ENCODE measurements at regions not wholly inside any gene's neighbourhood (a gene's known extent, or its start where the extent isn't known, plus 50 kb on each side); places are given as distances from the start of the nearest gene placed in this dataset.

DNA sequence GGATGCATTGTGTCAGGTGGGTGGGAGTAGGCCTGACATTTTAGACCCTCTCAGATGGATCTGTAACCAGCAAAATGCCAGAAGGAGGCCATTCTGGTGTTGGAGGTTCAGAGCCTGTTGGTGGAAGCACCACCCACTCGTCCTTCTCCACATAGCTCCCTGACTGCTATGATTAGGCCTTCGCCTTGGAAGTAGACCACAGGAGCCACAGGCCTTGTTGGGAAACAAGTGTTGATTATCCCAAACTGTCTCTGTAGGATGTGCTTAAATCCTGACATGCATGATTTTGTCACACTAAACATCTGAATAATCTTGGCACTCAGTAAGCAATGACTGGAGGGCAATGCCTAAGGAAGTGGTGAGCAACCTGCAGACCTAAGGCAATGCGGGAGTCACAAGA lies 117.2 kb upstream of the LY86 start:
- H3K79me2 ChIP-seq (ENCODE audit: insufficient read depth) = no peaks in the 10 kb centered on the region
- no peak overlapping the region for H3K9ac ChIP-seq
- H3K36me3 ChIP-seq (ENCODE audit: low read depth) = no peaks in the 10 kb centered on the region
- no peak overlapping the region for H3K27ac ChIP-seq
- TF ChIP-seq EZH2 (IDR thresholded peaks at IDR 0.05; ENCODE audit: insufficient read depth, poor library complexity, severe bottlenecking) = no peak
- no peak for TF ChIP-seq EZH2phosphoT487 (IDR thresholded peaks at IDR 0.05; ENCODE audit: insufficient read depth, low read depth)
- H3K4me3 ChIP-seq = no peak overlapping the region
- H3K4me2 ChIP-seq (ENCODE audit: unreplicated experiment) = no peak overlapping the region
- H4K20me1 ChIP-seq (ENCODE audit: insufficient read depth) = no peaks in the 10 kb centered on the region
- no peaks in the 10 kb centered on the region for H3K9me2 ChIP-seq (ENCODE audit: insufficient read depth)
- H2AFZ ChIP-seq = no peak overlapping the region
- in situ Hi-C loops (cut with MboI) = no loop called here
- no peaks in the 10 kb centered on the region for H3F3A ChIP-seq (ENCODE audit: insufficient read depth)
- H3K9me3 ChIP-seq (ENCODE audit: low read depth) = no peaks in the 10 kb centered on the region
- WGBS, 2 experiments (ENCODE audit: low coverage in 1 of 2, low lambda C conversion rate in 2 of 2, missing lambda C conversion rate in 2 of 2) = 50 to 55% methylated on average over 3 of the region's 3 CpGs
- no peaks in the 10 kb centered on the region for H3K4me1 ChIP-seq (ENCODE audit: insufficient read depth)
- no peaks in the 10 kb centered on the region for H3K27me3 ChIP-seq (replicated peaks; ENCODE audit: insufficient read depth)
- DNase-seq = no peak

DNA sequence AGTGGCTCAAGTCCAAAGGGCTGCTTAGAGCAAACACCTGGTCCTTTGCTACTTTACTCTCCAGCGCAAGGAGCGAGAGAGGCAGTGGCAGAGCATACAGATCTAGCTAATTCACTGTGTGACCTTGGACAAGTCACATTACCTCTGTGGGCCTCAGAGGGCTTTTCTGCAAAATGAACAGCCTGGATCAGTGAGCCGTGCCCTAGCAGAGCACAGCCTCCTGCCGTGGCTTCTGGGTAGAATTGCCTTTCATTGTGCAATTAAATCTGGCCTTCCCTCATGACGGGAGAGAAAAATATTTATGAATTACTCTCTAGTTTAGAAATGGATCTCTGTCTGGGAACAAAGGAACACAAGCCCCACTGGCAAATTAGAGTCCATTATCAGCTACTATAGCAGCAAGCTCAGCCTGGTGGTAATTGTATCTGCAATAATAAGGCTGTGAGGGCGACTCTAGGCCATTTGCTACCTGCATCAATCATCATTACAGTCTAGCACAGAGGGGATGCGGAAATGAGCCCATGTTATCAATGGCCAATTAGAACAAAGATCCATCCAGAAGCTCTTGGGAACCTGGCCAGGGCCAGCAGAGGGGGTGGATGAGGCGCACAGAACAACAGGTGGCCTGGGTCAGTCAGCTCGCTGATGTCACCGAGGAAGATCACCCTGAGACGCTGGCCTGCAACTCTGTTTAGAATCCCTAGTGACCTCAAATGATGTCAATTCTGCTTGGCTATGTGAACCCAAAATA lies 114.2 kb upstream of the LY86 start:
- TF ChIP-seq EZH2phosphoT487 (IDR thresholded peaks at IDR 0.05; ENCODE audit: insufficient read depth, low read depth) (no peak), EZH2 (IDR thresholded peaks at IDR 0.05; ENCODE audit: insufficient read depth, poor library complexity, severe bottlenecking) (no peak)
- Histone ChIP-seq H2AFZ (no peak overlapping the region), H4K20me1 (ENCODE audit: insufficient read depth) (no peaks in the 10 kb centered on the region), H3F3A (ENCODE audit: insufficient read depth) (no peaks in the 10 kb centered on the region), H3K4me2 (ENCODE audit: unreplicated experiment) (no peak overlapping the region), H3K36me3 (ENCODE audit: low read depth) (no peaks in the 10 kb centered on the region), H3K27ac (no peak overlapping the region), H3K4me3 (no peak overlapping the region), H3K9me2 (ENCODE audit: insufficient read depth) (no peaks in the 10 kb centered on the region), H3K79me2 (ENCODE audit: insufficient read depth) (no peaks in the 10 kb centered on the region), H3K9ac (no peak overlapping the region), H3K9me3 (ENCODE audit: low read depth) (no peaks in the 10 kb centered on the region), H3K27me3 (replicated peaks; ENCODE audit: insufficient read depth) (no peaks in the 10 kb centered on the region), H3K4me1 (ENCODE audit: insufficient read depth) (no peaks in the 10 kb centered on the region)
- no peak for DNase-seq
- 70 to 73% methylated on average over 11 of the region's 11 CpGs for WGBS, 2 experiments (ENCODE audit: low coverage in 1 of 2, low lambda C conversion rate in 2 of 2, missing lambda C conversion rate in 2 of 2)
- in situ Hi-C loops (cut with MboI) = no loop called here

DNA sequence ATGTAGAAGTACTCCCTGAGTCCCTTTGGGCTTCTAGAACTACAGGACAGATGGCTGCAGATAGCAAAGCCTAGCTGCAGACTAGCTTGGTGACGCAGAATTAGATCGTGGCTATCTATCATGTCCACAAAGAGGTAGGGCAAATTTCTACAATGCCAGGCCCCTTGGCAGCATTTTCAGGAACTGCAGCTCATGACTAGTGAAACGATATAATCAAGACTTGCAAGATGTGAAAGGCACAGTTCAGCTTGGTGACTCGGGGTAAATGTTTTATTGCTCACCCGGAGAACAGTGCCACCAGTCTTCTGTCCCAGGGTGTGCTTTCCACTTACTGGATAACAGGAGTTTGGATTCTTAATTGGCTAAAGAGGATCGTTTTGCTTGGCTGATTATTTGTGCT lies 108.7 kb upstream of the LY86 start:
- H3K9me2 ChIP-seq (ENCODE audit: insufficient read depth) = no peaks in the 10 kb centered on the region
- H3K79me2 ChIP-seq (ENCODE audit: insufficient read depth) = no peaks in the 10 kb centered on the region
- no peak overlapping the region for H3K4me2 ChIP-seq (ENCODE audit: unreplicated experiment)
- H3K4me3 ChIP-seq = no peak overlapping the region
- 53 to 55% methylated on average over 6 of the region's 6 CpGs for WGBS, 2 experiments (ENCODE audit: low coverage in 1 of 2, low lambda C conversion rate in 2 of 2, missing lambda C conversion rate in 2 of 2)
- H3K27me3 ChIP-seq (replicated peaks; ENCODE audit: insufficient read depth) = no peaks in the 10 kb centered on the region
- no peak for TF ChIP-seq EZH2phosphoT487 (IDR thresholded peaks at IDR 0.05; ENCODE audit: insufficient read depth, low read depth)
- no peak for TF ChIP-seq EZH2 (IDR thresholded peaks at IDR 0.05; ENCODE audit: insufficient read depth, poor library complexity, severe bottlenecking)
- no peaks in the 10 kb centered on the region for H3K36me3 ChIP-seq (ENCODE audit: low read depth)
- no peak overlapping the region for H2AFZ ChIP-seq
- H3K4me1 ChIP-seq (ENCODE audit: insufficient read depth) = no peaks in the 10 kb centered on the region
- H3F3A ChIP-seq (ENCODE audit: insufficient read depth) = no peaks in the 10 kb centered on the region
- H4K20me1 ChIP-seq (ENCODE audit: insufficient read depth) = no peaks in the 10 kb centered on the region
- in situ Hi-C loops (cut with MboI) = no loop called here
- no peaks in the 10 kb centered on the region for H3K9me3 ChIP-seq (ENCODE audit: low read depth)
- H3K9ac ChIP-seq = no peak overlapping the region
- no peak for DNase-seq
- H3K27ac ChIP-seq = no peak overlapping the region

DNA sequence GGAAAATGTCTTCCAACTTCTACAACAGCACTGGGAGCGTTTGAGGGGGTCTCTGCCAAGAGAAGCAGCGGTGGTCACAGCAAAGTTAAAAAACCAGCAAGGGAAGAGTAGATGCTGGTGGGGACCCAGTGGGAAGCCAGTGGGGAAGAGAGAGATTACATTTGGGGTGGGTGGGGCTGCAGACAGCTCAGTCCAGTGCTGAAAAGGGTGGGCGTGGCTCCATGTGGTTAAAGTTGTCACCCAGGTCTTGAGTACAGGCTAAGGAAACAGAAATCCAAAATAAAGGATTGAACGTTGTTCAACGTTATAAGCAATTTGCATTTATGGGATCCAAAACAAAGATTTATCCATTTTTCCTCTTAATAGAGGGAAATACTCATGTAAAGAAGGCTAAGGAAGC lies 106.3 kb upstream of the LY86 start:
- Histone ChIP-seq H3K4me3 (no peak overlapping the region), H3K27me3 (replicated peaks; ENCODE audit: insufficient read depth) (no peaks in the 10 kb centered on the region), H3K9ac (no peak overlapping the region), H3K9me3 (ENCODE audit: low read depth) (no peaks in the 10 kb centered on the region), H3K36me3 (ENCODE audit: low read depth) (no peaks in the 10 kb centered on the region), H3K79me2 (ENCODE audit: insufficient read depth) (no peaks in the 10 kb centered on the region), H3K9me2 (ENCODE audit: insufficient read depth) (no peaks in the 10 kb centered on the region), H3F3A (ENCODE audit: insufficient read depth) (no peaks in the 10 kb centered on the region), H4K20me1 (ENCODE audit: insufficient read depth) (no peaks in the 10 kb centered on the region), H3K27ac (no peak overlapping the region), H2AFZ (no peak overlapping the region), H3K4me2 (ENCODE audit: unreplicated experiment) (no peak overlapping the region), H3K4me1 (ENCODE audit: insufficient read depth) (no peaks in the 10 kb centered on the region)
- in situ Hi-C loops (cut with MboI) = no loop called here
- DNase-seq = no peak
- TF ChIP-seq EZH2phosphoT487 (IDR thresholded peaks at IDR 0.05; ENCODE audit: insufficient read depth, low read depth) (no peak), EZH2 (IDR thresholded peaks at IDR 0.05; ENCODE audit: insufficient read depth, poor library complexity, severe bottlenecking) (no peak)
- WGBS, 2 experiments (ENCODE audit: low coverage in 1 of 2, low lambda C conversion rate in 2 of 2, missing lambda C conversion rate in 2 of 2) = 44 to 48% methylated on average over 5 of the region's 5 CpGs
